HPDE6-E6E7 (cell line): ENCODE measurements at regions not wholly inside any gene's neighbourhood (a gene's known extent, or its start where the extent isn't known, plus 50 kb on each side); places are given as distances from the start of the nearest gene placed in this dataset.
A peak's percentile ranks its signal among the peaks of the same experiment; 100 is the strongest.
"Not testable (repeated sequence)": the region's sequence is repeated elsewhere in the genome, so short reads cannot be mapped to it uniquely, and the experiment has no call there.

Source experiments
- DNase-seq: peaks from one replicate; pipeline ENCODE4 v3.0.0; 2011; ENCODE audit warnings: missing footprints; ENCODE audit errors: extremely low spot score

DNA sequence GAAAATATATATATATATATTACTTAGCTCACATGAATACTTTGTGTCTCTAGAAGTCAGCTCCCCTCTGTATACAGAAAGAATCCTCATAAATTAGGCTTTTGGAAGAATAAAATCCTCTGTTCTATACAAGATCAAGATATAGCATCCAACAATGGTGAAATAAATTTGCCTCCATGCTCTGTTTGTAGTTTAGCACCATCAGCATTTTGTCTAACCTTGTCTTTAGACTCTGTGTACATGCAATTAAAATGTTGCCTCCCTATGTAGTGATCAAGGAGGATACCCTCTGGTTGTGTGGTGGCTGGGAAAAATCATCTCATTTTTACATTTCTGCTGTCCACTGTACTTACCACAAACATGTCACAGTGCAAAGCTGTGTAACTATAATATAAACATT is 189.7 kb downstream of the C7orf25 start:
- no peak for DNase-seq

DNA sequence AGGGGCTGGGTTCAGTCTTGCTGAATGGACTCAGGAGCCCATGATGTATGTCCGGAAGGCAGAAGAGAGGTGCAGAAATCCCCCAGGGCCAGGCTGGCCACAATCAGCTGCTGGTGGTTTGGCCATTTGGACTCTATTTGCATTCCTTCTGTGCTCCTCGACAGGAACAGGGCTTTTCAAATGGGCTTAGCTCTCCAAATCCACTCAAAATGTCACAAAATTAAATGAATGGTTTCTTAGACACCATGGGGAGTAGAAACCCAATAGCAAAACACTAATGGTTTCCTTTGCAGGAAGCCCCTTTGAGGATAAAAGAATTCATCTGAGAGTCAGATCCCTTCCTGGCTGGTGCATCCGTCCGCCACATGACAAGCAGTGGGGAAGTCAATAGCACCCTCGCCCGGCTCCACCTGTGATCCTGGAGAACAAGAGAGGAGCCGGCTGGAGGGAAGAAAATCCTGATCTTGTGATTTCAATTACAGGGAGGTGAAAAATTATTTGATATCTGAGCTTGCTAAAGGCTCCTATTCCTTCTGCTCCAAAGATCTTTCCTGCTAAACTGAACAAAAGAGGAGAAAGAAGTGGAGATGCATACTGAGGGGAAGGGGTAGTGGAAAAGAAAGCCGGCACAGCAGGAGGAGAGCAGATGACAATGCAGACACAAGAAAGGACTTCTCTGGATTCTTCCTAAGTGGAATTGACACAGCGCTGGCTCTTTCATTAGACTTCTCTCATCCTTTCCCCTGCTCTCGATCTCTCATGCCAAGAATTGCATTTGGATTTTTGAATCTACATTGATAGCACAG is 190.7 kb downstream of the C7orf25 start:
- no peak for DNase-seq

DNA sequence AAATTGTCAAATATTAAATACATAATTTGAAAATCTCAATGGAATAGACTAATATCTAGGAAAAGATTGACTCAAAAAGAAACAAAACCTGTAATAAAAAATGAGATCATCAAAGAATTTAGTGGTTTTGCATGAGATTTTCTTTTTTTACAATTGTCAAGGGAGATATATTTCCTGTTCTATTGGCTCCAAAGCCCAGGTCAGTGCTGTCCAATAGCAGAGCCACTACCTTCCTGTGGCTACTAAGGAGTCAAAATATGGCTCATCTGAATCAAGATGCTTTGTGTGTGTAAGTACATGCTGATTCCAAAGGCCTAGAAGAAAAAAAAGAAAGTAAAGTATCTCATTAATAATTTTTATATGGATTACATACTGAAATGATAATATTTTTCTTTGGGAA is 191.9 kb downstream of the C7orf25 start:
- no peak for DNase-seq

DNA sequence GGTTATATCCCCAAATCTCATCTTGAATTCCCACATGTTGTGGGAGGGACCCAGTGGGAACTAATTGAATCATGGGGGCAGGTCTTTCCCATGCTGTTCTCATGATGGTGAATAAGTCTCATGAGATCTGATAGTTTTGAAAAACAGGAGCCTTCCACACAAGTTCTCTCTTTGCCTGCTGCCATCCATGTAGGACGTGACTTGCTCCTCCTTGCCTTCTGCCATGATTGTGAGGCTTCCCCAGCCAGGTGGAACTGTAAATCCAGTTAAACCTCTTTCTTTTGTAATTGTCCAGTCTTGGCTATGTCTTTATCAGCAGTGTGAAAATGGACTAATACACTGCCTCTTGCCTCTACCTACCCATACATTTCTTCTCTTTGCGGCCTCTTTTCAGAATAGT is 193.4 kb downstream of the C7orf25 start:
- not testable (repeated sequence) for DNase-seq

DNA sequence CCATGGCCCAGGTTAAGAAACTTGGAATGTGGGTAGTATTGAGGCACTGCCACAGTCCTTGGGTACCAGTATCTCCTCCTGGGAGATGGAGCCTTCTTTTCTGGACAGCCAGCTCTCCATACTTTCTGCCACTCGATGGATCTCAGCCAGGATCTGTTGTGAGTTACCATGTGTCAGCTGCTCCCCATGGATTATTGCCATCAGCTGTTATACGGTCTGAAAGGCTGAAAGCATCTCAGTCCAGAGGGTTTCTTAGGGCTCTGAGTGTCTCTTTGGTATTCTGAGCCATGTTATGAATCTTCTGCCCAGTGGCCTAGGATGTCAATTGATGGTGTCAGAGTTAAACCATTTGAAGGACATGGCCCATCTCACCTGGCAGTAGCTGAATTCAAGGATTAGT is 197.5 kb downstream of the C7orf25 start:
- no peak for DNase-seq

DNA sequence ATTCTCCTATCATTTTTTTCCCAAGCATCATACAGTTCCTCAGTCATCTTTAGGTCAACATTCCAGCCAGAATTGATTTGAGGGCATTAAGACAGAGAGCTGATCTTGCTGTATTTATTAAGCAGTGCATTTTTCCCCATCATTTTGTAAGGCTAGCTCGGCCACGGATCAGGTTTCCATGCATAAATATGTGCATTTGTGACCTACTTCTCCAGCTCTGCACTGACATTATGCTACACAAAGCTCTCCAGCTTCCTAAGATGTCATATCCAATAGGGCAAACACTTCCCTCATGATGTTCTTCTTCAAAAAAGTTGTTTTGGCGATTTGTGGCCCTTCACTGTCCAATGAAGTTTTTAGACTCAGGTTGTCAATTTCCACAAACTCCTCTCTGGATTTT is 202.6 kb downstream of the C7orf25 start:
- DNase-seq, result no peak

DNA sequence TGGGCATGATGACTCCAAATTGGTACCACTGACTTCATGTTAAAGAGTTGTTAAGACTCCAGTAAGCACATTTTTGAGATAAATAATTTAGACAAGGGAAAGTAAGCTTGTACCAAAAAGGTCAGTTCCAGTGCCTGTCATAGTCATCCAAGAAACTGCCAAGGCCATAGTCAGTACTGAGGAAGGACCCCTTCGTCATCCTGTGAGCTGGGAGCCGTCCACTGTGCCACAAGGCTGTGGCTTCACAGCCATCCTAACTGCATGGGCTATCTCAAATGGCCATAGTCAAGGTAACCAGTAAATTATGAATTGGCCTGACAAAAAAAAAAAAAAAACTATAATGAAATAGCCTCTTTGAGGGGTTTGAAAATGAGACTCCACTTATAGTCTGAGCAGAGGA is 207.2 kb downstream of the C7orf25 start:
- DNase-seq, result no peak

DNA sequence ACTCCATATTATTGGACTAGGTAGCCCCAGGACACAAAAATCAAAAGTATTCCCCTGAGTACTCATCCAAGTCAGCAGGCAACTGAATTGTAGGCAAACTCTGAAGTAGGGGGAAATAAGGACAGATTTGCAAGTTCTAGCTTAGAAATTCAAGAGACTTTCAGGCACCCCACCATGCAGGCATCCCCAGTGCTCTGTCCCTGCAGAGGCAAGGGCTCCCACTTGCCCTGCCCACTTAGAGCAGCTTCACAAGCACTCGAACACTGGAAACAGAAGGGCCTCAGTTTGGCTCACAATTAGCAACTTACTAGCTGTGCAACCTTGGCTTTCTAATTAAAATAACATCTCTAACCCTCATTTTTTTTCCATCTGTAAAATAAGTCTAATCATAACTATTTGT is 209.2 kb downstream of the C7orf25 start:
- DNase-seq, result no peak

DNA sequence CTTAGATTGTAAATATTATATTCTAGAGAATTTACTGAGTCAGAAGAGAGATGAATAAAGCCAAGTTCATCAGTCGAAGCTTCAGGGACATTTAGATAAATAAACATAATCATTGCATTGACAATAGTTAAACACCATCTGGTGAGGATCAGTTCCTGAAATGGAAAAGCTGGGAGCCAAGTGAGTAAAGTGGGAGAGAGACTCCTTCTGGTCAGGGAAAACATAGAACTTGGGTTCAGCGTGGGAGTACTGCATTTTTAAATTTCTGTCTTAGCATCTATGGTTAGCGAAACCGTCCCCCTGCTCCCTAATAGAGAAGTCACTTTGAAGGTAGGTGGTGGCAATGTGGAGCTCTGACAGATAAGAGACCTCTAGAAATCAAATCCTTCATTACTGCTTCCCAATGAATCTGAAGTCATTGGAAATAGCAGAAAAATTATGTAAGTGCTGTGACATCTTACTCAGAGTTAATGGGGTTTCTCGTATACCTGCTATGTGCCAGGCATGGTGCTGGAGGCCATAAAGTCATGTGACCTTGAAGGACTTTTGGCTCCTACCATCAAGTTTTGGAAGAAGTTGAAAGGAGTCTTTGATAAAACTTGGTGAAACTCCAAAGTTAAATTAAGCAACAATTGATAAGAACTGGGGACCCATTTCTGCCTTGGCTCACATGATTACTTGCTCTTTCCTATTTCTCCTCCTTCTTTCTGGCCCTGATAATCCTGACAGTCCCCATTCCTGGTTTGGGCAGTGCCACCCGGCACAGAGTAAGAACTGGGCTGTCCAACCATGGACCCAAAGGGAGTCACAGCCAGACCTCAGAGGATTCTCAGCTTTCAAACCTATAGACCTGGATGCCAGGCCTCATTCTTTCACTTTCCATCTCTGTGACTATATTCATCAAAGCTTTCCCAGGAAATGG is 211.2 kb downstream of the C7orf25 start:
- no peak for DNase-seq

DNA sequence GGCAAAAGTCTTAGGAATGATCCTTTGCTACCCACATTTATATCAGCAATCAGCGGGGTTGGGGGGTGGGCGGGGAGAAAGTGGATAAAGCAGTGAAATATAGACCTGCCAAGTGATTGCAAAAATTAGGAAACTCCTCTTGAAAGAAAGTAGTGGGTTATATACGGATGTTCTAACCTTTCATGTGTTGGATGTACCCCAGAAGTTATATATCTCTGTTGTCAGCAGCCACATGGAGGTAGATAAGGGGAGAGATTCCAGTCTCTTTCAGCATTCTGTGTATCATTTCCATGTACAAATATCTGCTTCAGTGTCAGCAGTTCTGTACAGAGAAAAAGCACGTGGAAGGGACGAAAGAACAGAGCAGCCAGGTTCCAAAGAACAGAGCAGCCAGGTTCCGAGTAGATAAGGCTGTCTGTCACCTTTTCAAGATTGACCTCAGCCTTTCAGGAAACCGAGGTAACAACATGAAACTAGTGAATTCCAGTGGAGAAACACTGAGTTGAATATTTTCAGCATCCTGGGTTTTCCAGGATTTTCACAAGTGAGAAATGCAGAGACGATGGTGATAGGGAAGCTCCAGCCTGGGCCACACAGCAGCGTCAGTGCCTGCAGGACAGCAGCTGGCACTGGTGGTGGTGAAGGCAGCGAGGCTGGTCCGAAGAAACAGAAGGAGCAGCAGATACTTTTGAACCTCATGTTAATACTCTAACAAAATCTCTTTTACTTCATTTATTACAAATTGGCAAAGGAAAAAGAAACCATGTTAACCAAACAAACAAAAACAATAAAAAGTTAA is 212.3 kb downstream of the C7orf25 start:
- DNase-seq, result no peak

DNA sequence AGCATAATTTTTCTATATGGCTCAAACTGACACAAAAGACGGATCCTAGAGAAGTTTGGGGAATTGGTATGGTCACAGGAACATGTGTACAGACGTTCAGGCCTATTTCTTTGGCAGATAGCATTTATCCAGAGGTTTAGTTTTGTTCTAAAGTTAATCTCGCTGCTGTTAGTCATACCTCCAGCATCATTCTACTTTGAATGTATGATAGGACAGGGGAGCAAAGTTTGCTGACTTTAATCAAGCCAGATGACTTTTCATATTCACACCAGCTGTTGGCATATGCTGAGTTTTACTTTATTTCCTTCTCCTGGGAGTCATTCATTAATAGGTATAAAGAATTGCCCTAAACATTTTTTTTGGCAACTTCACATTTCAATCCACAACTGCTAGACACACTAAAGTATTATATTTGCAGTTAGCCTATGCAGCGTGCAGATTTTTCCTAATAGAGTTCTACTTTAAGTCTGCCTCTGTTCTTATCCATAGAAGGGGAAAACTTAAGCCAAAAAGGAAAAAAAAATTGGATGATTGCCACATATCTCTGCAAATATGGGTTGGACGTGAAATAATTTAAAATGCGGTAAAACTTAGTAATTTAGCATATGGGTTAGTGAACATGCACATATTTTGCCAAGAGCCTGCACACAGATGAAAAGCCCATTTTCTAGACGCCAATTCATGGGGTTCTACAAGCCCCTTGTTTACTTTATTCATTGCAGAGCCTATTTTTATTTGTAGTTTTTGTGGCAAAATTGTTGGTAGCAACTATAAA is 213.1 kb downstream of the C7orf25 start:
- DNase-seq, result no peak

DNA sequence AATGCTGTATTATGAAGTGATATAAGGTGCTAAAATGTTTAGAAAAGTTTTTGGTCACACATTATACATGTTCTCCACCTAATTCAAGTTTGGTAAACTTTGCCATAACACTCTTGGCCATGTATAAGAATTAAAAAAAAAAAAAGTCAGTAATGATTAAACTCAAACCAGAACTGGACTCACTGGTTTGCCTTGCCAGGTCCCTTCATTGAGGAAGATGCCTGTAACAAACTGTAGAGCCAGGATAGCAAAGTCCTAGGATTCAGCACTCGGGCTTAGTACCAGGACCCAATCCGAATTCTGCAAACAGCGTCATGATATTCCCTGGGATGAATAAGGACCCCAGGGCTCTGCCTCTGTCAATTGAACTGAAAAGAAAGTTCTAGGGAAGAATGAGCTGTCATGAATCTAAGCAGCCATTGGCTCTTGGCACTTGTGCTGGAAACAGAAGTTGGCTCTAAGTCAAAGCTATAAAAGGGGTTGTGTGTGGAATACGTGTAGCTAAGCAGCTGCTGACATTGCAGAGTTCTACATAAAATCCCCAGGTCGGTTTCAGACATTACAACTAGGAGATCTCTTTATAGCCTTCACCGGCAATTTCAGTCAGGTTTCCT is 216.9 kb downstream of the C7orf25 start:
- no peak for DNase-seq

DNA sequence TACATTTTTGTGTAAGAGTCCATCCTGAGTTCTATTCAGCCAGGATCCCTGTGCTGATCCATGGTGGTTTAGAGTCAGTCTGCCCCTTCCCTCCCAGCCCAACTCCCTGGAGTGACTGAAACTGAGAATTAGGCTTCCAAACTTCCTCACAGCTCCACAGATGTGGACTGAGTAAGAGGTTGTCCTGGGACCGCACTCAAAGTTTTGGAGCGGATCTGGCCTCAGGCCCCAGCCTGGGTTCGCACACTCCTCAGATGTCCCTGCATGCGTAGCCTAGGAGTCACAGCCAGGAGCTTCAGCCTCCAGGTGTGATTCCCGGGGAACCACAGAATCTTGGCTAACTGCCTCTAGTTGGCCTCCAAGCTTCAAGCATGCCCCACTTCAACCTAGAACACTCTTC is 218.1 kb downstream of the C7orf25 start:
- DNase-seq, result no peak

DNA sequence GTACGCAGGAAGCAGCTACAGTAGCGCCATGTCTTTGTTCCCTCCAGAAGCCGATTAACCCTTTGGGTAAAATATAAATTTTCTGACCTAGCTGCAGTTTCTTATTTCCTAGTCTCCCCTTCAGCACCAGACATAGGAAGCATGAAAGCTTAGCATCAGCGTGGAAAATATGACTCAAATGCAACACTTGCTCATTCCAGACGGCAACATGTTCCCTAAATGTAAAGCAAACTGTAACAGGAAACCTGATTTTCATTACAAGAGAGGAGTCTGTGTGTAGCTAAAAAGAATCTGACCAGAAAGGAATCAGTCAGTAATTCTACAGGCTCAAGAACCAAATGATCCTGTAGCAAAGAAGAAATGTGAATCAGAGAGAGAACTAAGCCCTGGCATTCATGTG is 219.2 kb downstream of the C7orf25 start:
- DNase-seq, result no peak

DNA sequence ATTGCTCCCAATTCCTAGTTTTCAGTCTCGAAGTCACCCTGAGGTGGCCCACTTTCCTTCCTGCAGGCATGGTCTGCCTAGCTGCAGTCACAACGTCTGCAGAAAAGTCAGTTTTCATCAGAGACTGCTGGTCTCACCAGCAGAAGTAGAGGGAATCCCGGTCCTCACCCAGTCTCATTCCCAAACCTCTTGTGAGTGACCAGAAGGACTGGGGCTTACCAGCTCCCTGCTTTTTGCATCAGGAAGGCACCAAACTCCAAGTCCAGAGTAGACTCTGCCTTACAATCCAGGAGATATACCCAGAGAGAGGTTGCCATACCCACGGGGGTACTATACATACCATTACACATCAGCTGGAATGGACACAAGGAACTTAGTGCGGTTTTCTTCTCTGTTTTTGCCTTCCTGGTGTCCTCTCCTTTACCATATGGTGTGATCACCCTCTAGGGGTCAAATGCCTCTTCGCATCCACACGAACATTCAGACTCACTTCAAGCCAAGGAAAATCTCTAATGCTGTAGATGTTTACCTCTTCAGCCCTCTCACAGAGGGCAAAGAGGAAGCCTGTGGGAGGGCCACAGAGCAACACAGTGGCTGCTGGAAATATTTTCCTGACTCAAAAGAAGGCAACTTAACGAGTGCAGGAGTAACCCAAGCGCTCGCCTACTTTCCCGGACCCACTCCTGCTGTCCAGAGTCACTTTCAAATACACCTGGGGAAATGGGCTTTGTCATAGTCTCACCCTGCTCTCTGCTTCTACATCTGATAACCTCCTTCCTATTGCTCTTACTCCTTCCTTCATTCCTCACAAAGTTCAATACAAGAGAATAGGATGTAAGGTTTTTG is 220.9 kb downstream of the C7orf25 start:
- peak; percentile 42 for DNase-seq

DNA sequence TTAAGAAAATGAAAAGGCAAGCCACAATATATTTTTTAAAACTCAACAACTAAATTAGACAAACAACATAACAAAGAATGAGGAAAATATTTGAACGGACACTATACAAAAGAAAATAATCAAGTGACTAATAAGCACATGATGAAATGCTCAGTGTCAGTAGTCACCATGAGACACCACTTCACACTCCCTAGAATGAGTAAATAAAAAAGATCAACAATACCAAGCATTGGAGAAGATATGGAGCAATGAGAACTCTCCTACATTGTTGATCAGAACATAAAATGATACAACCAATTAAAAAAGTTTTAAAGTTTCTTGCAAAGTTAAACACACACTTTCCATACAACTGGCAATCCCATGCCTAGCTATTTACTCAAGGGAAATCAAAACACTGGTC is 222.2 kb downstream of the C7orf25 start:
- no peak for DNase-seq

DNA sequence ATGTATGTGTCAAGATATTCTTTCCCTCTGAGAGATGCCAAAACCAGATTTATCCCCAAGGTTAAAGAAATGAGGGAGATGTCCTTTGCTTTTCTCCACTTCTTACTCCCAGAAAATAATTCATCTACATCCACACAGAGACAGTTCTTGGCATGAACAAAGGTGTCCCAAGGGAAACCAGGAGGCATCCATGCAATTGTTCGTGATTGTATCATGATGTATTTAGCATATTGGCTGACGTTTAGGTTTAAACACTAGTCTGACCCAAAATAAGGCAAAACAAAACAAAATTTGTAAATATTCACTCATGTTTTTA is 223.9 kb downstream of the C7orf25 start:
- no peak for DNase-seq

DNA sequence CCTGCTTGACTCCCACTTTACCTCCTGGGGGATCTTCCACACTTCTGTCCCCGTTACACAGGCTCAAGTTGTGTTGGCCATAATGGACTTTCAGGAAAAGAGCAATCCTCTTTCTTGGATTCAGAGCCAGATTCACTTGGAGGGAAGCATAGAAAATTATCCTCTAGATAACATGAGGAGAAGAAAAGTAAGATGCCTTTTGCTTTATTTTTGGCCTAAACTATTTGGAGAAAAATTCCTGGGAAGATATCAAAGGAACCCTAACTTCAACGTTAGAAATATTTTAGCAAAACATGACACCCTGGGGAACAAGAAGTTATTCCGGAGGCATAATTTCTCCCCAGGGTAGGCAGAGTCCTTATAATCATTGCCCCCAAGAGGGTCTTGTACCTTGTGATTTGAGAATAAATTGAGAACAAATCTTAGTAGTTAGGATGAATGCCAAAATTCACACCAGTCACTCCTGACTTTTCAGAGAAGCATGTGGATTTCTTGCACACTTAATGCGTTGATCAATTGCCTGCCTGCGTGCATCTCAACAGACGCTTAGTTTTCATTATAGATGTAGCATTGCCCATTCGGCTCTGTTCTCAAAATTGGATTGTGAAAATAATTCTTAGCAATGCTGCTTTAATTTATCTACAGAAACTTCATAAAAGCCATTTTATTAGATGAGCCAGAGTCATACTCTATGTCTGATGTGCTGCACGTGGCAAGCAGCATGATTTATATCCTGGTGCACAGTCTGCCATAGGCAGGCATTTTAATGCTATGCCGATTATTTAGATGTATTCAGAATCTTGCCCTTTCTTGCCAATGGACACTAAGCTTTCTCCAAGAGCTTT is 224.4 kb downstream of the C7orf25 start:
- no peak for DNase-seq

DNA sequence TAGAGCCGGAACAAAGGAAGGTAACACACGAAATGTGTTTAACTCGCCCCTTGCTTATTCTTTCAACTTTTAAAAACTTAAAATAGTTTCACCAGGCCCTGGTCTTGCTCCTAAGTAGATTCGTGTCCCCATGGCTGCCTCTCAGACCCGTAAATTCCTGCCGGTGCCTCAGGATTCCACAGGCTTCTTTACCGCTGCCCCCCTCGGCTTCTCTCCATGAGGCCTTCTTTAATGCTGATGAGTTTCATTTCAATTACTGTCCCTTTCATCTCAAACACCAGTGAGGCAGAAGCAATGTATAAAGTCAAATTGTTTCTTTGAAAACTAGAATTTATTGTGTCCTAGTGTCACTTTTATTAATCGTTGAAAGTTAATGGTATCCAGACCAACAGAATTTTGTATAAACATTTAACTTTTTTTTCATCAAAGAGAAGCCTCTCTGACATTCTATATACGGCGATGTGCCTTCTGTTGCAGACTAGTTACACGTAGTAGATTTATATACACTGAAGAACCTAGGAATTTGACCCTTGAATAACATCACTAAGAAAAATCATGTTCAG is 225.2 kb downstream of the C7orf25 start:
- DNase-seq, result no peak
